ENCODE measurements at regions not wholly inside any gene's neighbourhood (a gene's known extent, or its start where the extent isn't known, plus 50 kb on each side); places are given as distances from the start of the nearest gene placed in this dataset.

- Histone ChIP-seq H3K4me3 (ENCODE audit: low read length) (no peak overlapping the region), H4K20me1 (ENCODE audit: insufficient read depth) (no peaks in the 10 kb centered on the region), H3K36me3 (ENCODE audit: insufficient read depth, low read length) (no peaks in the 10 kb centered on the region), H3K9ac (ENCODE audit: low read length) (no peak overlapping the region), H3K27ac (ENCODE audit: low read length) (no peak overlapping the region), H3K79me2 (replicated peaks; ENCODE audit: insufficient read depth, low read length) (no peaks in the 10 kb centered on the region), H3F3A (ENCODE audit: insufficient read depth, low read length, poor library complexity, severe bottlenecking) (no peaks in the 10 kb centered on the region), H3K4me2 (ENCODE audit: low read length) (no peak overlapping the region), H3K9me3 (ENCODE audit: low read length) (no peaks in the 10 kb centered on the region), H2AFZ (ENCODE audit: low read depth, low read length) (no peak overlapping the region), H3K9me2 (ENCODE audit: insufficient read depth, low read length) (no peaks in the 10 kb centered on the region), H3K27me3 (ENCODE audit: insufficient read depth, low read depth, low read length) (no peaks in the 10 kb centered on the region)
- TF ChIP-seq EZH2 (IDR thresholded peaks at IDR 0.05; ENCODE audit: borderline replicate concordance, insufficient read depth, low read length, poor library complexity, severe bottlenecking) (no peak), RAD21 (conservative IDR thresholded peaks at IDR 0.05) (no peak), SMC3 (conservative IDR thresholded peaks at IDR 0.05; ENCODE audit: poor library complexity) (no peak), MXI1 (conservative IDR thresholded peaks at IDR 0.05; ENCODE audit: poor library complexity, severe bottlenecking) (no peak), EP300 (conservative IDR thresholded peaks at IDR 0.05; ENCODE audit: poor library complexity, severe bottlenecking) (no peak), REST (IDR thresholded peaks at IDR 0.05; ENCODE audit: borderline replicate concordance) (no peak), CTCF (IDR thresholded peaks at IDR 0.05; ENCODE audit: poor library complexity, severe bottlenecking) (no peak), TAF1 (IDR thresholded peaks at IDR 0.05; ENCODE audit: low read depth) (no peak), POLR2AphosphoS5 (IDR thresholded peaks at IDR 0.05) (no peak)
Measured at GRCh38 chr21:25338415-25338814, 268.9 kb downstream of the MRPL39 start.

GRCh38 chr21:25334046-25334730, 273.1 kb downstream of the MRPL39 start:
- Histone ChIP-seq H3K27ac (ENCODE audit: low read length) (no peak overlapping the region), H3K79me2 (replicated peaks; ENCODE audit: insufficient read depth, low read length) (no peaks in the 10 kb centered on the region), H3K9ac (ENCODE audit: low read length) (no peak overlapping the region), H3K27me3 (ENCODE audit: insufficient read depth, low read depth, low read length) (no peaks in the 10 kb centered on the region), H3K4me3 (ENCODE audit: low read length) (no peak overlapping the region), H3K4me2 (ENCODE audit: low read length) (no peak overlapping the region), H3K36me3 (ENCODE audit: insufficient read depth, low read length) (no peaks in the 10 kb centered on the region), H3F3A (ENCODE audit: insufficient read depth, low read length, poor library complexity, severe bottlenecking) (no peaks in the 10 kb centered on the region), H3K9me3 (ENCODE audit: low read length) (no peaks in the 10 kb centered on the region), H3K9me2 (ENCODE audit: insufficient read depth, low read length) (no peaks in the 10 kb centered on the region), H2AFZ (ENCODE audit: low read depth, low read length) (no peak overlapping the region), H4K20me1 (ENCODE audit: insufficient read depth) (no peaks in the 10 kb centered on the region)
- TF ChIP-seq CTCF (IDR thresholded peaks at IDR 0.05; ENCODE audit: poor library complexity, severe bottlenecking) (no peak), RAD21 (conservative IDR thresholded peaks at IDR 0.05) (no peak)

Data from neural cell (in vitro differentiated cells).